ENCODE measurements at regions not wholly inside any gene's neighbourhood (a gene's known extent, or its start where the extent isn't known, plus 50 kb on each side); places are given as distances from the start of the nearest gene placed in this dataset.

DNA sequence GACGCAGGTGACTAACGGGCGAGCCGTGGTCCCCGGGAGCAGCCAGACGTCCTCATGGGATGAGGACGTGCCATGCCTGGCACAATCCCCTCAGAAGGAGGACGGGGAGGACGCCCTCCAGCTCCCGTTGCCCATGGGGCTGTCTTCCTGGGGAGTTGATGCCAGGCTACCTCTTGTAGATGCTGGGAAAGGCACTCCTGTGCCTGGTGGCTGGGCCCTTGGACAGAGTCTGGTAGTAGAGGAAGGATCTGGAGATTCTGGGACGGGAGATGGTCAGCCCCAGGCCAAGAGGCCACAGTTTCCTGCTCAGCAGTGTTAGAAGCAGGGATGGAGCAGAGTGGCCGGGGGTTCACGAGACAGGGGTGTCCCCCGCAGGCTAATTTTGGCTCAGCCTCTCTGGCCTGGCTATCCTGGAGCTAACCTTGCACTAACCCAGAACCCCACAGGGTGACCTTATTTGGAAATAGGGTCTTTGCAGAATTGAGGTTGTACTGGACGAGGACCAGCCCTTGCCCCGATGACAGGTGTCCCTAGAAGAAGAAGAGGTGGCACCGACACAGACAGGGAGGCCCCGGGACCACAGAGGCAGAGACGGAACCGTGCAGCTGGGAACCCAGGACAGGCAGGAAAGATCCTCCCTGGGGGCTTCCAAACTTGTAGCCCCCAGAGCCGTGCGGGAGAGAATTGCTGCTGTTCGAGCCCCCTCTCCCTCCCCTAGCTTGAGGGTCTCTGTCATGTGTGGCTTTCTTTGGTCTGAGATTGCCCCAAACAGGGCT lies 50.1 kb upstream of the ADRA2C start:
- TF ChIP-seq, protein P1, sequence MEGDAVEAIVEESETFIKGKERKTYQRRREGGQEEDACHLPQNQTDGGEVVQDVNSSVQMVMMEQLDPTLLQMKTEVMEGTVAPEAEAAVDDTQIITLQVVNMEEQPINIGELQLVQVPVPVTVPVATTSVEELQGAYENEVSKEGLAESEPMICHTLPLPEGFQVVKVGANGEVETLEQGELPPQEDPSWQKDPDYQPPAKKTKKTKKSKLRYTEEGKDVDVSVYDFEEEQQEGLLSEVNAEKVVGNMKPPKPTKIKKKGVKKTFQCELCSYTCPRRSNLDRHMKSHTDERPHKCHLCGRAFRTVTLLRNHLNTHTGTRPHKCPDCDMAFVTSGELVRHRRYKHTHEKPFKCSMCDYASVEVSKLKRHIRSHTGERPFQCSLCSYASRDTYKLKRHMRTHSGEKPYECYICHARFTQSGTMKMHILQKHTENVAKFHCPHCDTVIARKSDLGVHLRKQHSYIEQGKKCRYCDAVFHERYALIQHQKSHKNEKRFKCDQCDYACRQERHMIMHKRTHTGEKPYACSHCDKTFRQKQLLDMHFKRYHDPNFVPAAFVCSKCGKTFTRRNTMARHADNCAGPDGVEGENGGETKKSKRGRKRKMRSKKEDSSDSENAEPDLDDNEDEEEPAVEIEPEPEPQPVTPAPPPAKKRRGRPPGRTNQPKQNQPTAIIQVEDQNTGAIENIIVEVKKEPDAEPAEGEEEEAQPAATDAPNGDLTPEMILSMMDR (conservative IDR thresholded peaks at IDR 0.05; ENCODE audit: low read depth, low read length), result no peak
- H3K4me3 ChIP-seq (ENCODE audit: low read length), result no peak overlapping the region
- no peak for DNase-seq (ENCODE audit: low read depth)

GRCh38 chr4:3715061-3715854 lies 50.9 kb upstream of the ADRA2C start:
- TF ChIP-seq, protein P1 (conservative IDR thresholded peaks at IDR 0.05; ENCODE audit: low read depth, low read length), result no peak
- DNase-seq (ENCODE audit: low read depth), result no peak
- no peak overlapping the region for H3K4me3 ChIP-seq (ENCODE audit: low read length)

DNA sequence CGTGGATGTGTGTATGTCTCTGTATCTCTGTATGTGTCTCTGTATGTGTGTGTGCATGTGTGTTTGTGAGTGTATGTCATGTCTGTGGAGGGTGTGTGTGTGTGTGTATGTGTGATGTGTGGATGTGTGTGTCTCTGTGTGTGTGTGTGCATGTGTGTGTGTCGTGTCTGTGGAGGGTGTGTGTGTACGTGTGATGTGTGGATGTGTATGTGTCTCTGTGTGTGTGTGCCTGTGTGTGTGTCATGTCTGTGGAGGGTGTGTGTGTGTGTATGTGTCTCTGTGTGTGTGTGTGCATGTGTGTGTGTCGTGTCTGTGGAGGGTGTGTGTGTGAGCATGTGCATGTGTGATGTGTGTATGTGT lies 51.6 kb upstream of the ADRA2C start:
- DNase-seq (ENCODE audit: low read depth), result no peak
- TF ChIP-seq, protein P1 (conservative IDR thresholded peaks at IDR 0.05; ENCODE audit: low read depth, low read length), result no peak
- H3K4me3 ChIP-seq (ENCODE audit: low read length), result no peak overlapping the region

GRCh38 chr4:3713817-3714641 lies 52.2 kb upstream of the ADRA2C start:
- no peak for DNase-seq (ENCODE audit: low read depth)
- TF ChIP-seq, protein P1 (conservative IDR thresholded peaks at IDR 0.05; ENCODE audit: low read depth, low read length), result no peak
- H3K4me3 ChIP-seq (ENCODE audit: low read length), result no peak overlapping the region

- TF ChIP-seq, protein P1 (conservative IDR thresholded peaks at IDR 0.05; ENCODE audit: low read depth, low read length), result no peak
- DNase-seq (ENCODE audit: low read depth), result no peak
- H3K4me3 ChIP-seq (ENCODE audit: low read length), result no peak overlapping the region
These were observed 52.8 kb upstream of the ADRA2C start for GRCh38 chr4:3713346-3713745.

GRCh38 chr4:3712936-3713335 lies 53.2 kb upstream of the ADRA2C start:
- H3K4me3 ChIP-seq (ENCODE audit: low read length), result no peak overlapping the region
- TF ChIP-seq, protein P1 (conservative IDR thresholded peaks at IDR 0.05; ENCODE audit: low read depth, low read length), result no peak
- DNase-seq (ENCODE audit: low read depth), result no peak
